Upper lobe of left lung (tissue), 4 donors: ENCODE measurements at regions not wholly inside any gene's neighbourhood (a gene's known extent, or its start where the extent isn't known, plus 50 kb on each side); places are given as distances from the start of the nearest gene placed in this dataset.

Experiments
- CTCF ChIP-seq, 6 experiments: fragments of 450-650 bp in 4 of 6; fragments of 200-600 bp in 2 of 6; sonication (generic) in 2 of 6; IDR thresholded peaks; one replicate each; pipeline ENCODE4 v1.5.1; 2016 to 2019; ENCODE audit warnings: antibody characterized with exemption in 6 of 6
- EP300 ChIP-seq, 4 donors: sonication (generic); formaldehyde crosslinking; IDR thresholded peaks; one replicate each; pipeline ENCODE4 v1.5.1; 2017; ENCODE audit warnings: antibody characterized with exemption in 4 of 4, control low read depth in 2 of 4
- POLR2A ChIP-seq, 4 donors: fragments of 450-650 bp; IDR thresholded peaks; one replicate each; pipeline ENCODE4 v1.5.1; 2016 to 2017; ENCODE audit warnings: antibody characterized with exemption in 4 of 4, mild to moderate bottlenecking in 2 of 4
- POLR2AphosphoS5 ChIP-seq, 2 donors: sonication (generic); formaldehyde crosslinking; IDR thresholded peaks; one replicate each; pipeline ENCODE4 v1.5.1; 2017; ENCODE audit warnings: antibody characterized with exemption in 2 of 2

GRCh38 chr1:34645109-34645688, 109.6 kb upstream of the GJB5 start:
- no peak for TF ChIP-seq CTCF (IDR thresholded peaks at IDR 0.05)
- no peak for TF ChIP-seq POLR2AphosphoS5 (IDR thresholded peaks at IDR 0.05)
- no peak for TF ChIP-seq POLR2A (IDR thresholded peaks at IDR 0.05)
- TF ChIP-seq EP300 (IDR thresholded peaks at IDR 0.05): no peak
